ENCODE measurements at regions not wholly inside any gene's neighbourhood (a gene's known extent, or its start where the extent isn't known, plus 50 kb on each side); places are given as distances from the start of the nearest gene placed in this dataset.
A peak's percentile ranks its signal among the peaks of the same experiment; 100 is the strongest.

- TF ChIP-seq USF1 (CRISPR knock-in tag; IDR thresholded peaks at IDR 0.05) (no peak), CREB1 (CRISPR knock-in tag; IDR thresholded peaks at IDR 0.05) (no peak), TCF7 (CRISPR knock-in tag; IDR thresholded peaks at IDR 0.05; ENCODE audit: low read depth) (no peak), SP1 (CRISPR knock-in tag; conservative IDR thresholded peaks at IDR 0.05) (no peak), E2F4 (CRISPR knock-in tag; IDR thresholded peaks at IDR 0.05; ENCODE audit: borderline replicate concordance, low read depth) (no peak)
Measured at GRCh38 chr10:61272781-61273180, 180.4 kb downstream of the TMEM26 start (continued).

- ATAC-seq (peak; percentile 64), DNase-seq (ENCODE audit: low spot score) (no peak)
- H3K4me3 Mint-ChIP-seq: no peak overlapping the region
- H3K36me3 Mint-ChIP-seq: no peaks in the 10 kb centered on the region
- H3K4me1 Mint-ChIP-seq: peaks cover 10% of the 10 kb centered on the region
- no peak overlapping the region for H3K27ac Mint-ChIP-seq
- POLR2A ChIA-PET: no interaction called here
- H3K27me3 Mint-ChIP-seq (ENCODE audit: low read depth): no peaks in the 10 kb centered on the region
- no peaks in the 10 kb centered on the region for H3K9me3 Mint-ChIP-seq
- CTCF ChIA-PET: interaction anchor here (0.7 to 1.3 kb wide), 4 partner anchors 9 to 480 kb away, joined by 3 to 4 read pairs (median 3); no protein-coding TSS in a partner anchor
- TF ChIP-seq KAT7 (CRISPR knock-in tag; IDR thresholded peaks at IDR 0.05; ENCODE audit: borderline replicate concordance) (no peak), PRRX2 (CRISPR knock-in tag; IDR thresholded peaks at IDR 0.05) (no peak), GRHL2 (CRISPR knock-in tag; IDR thresholded peaks at IDR 0.05; ENCODE audit: insufficient replicate concordance, severe bottlenecking) (no peak), ZNF416 (CRISPR knock-in tag; IDR thresholded peaks at IDR 0.05) (no peak), ZBTB43 (CRISPR knock-in tag; IDR thresholded peaks at IDR 0.05) (no peak), MLX (CRISPR knock-in tag; IDR thresholded peaks at IDR 0.05) (no peak), FOXP4 (CRISPR knock-in tag; IDR thresholded peaks at IDR 0.05) (no peak), USF1 (CRISPR knock-in tag; IDR thresholded peaks at IDR 0.05) (no peak), TEAD1 (CRISPR knock-in tag; IDR thresholded peaks at IDR 0.05) (no peak), ERG (CRISPR knock-in tag; IDR thresholded peaks at IDR 0.05) (no peak), ETV6 (CRISPR knock-in tag; IDR thresholded peaks at IDR 0.05) (no peak), JUN (CRISPR knock-in tag; IDR thresholded peaks at IDR 0.05) (no peak), GTF2I (CRISPR knock-in tag; conservative IDR thresholded peaks at IDR 0.05) (no peak), TEAD4 (CRISPR knock-in tag; IDR thresholded peaks at IDR 0.05) (no peak), AFF4 (CRISPR knock-in tag; IDR thresholded peaks at IDR 0.05; ENCODE audit: borderline replicate concordance) (no peak), ZNF281 (CRISPR knock-in tag; IDR thresholded peaks at IDR 0.05) (no peak), ZNF232 (CRISPR knock-in tag; IDR thresholded peaks at IDR 0.05) (no peak)
Measured at GRCh38 chr10:61271127-61271780, 181.9 kb downstream of the TMEM26 start.
